ENCODE measurements at regions not wholly inside any gene's neighbourhood (a gene's known extent, or its start where the extent isn't known, plus 50 kb on each side); places are given as distances from the start of the nearest gene placed in this dataset.

DNA sequence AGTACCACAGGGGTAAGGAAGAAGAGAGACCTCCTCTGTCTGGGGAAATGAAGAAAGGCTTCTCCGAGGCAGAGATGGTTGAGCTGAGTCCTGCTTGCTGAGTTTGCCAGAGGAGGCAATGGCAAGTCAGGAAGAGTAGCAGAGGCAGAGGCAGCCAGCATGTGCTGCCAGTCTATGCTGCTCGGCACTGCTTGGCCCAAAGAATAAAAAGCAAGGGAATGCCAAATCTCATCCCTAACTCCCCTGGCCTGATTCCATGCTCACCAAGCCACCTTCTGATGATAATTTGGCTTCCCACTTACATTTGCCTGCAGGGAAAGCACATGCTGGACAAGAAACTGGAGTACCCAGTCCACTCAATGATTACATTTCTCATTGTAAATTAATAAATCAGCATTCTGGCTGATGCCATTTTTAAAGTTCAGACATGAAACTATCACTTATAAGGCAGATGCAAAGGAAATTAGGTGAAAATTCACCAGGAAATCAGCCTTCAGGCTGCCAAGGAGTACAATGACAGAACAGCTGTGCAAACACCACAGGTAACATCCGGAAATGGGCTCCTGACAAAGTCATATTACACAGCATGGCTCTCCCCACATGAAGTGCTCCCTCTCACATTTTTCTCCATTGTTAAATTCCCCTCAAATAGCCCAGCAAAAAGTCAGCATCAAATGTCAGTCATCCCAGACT is 245.9 kb downstream of the MTERF1 start:
- Histone ChIP-seq H3K9ac (ENCODE audit: low read length) (no peak overlapping the region), H2AFZ (ENCODE audit: insufficient read depth, low read depth, low read length, poor library complexity, severe bottlenecking) (no peak overlapping the region), H3K4me3 (ENCODE audit: control extremely low read depth in 1 of 5, extremely low read depth in 1 of 5, insufficient read depth in 1 of 5, low read depth in 2 of 5, low read length in 4 of 5) (no peak overlapping the region), H3K4me1 (ENCODE audit: control insufficient read depth in 2 of 2, insufficient read depth in 2 of 2, low read length in 2 of 2) (no peaks in the 10 kb centered on the region), H4K20me1 (ENCODE audit: control insufficient read depth, insufficient read depth, low read length, poor library complexity, severe bottlenecking) (no peaks in the 10 kb centered on the region), H3K27me3 (replicated peaks in 1 of 4; ENCODE audit: control extremely low read depth in 1 of 4, control insufficient read depth in 3 of 4, insufficient read depth in 4 of 4, low read length in 3 of 4) (no peaks in the 10 kb centered on the region), H3K4me2 (replicated peaks; ENCODE audit: low read depth, low read length, poor library complexity, severe bottlenecking) (no peak overlapping the region), H3K79me2 (ENCODE audit: control insufficient read depth, insufficient read depth, low read length) (no peaks in the 10 kb centered on the region), H3K36me3 (replicated peaks in 1 of 2; ENCODE audit: control extremely low read depth in 1 of 2, control insufficient read depth in 1 of 2, extremely low read depth in 1 of 2, insufficient read depth in 2 of 2, low read length in 1 of 2) (no peaks in the 10 kb centered on the region), H3K9me3 (ENCODE audit: control extremely low read depth in 1 of 3, control insufficient read depth in 2 of 3, insufficient read depth in 1 of 3, low read length in 2 of 3) (no peaks in the 10 kb centered on the region), H3K27ac (ENCODE audit: low read length in 2 of 2) (no peak overlapping the region)
- DNase-seq (no peak), ATAC-seq (ENCODE audit: low read depth) (no peak)
- ChIA-PET POLR2A (no interaction called here), CTCF (interaction anchor here (0.8 kb wide), 1 partner anchor 10 kb away, joined by 3 read pairs; no protein-coding TSS in a partner anchor)
- Mint-ChIP-seq H3K4me3 (no peak overlapping the region), H3K9me3 (ENCODE audit: insufficient read depth) (no peaks in the 10 kb centered on the region), H3K27ac (no peak overlapping the region), H3K27me3 (no peaks in the 10 kb centered on the region), H3K4me1 (no peaks in the 10 kb centered on the region)
- 96% methylated on average over 2 of the region's 3 CpGs for WGBS (ENCODE audit: insufficient coverage)
- intact Hi-C loops (cut with micrococcal nuclease), result no loop called here
- TF ChIP-seq, protein P1, sequence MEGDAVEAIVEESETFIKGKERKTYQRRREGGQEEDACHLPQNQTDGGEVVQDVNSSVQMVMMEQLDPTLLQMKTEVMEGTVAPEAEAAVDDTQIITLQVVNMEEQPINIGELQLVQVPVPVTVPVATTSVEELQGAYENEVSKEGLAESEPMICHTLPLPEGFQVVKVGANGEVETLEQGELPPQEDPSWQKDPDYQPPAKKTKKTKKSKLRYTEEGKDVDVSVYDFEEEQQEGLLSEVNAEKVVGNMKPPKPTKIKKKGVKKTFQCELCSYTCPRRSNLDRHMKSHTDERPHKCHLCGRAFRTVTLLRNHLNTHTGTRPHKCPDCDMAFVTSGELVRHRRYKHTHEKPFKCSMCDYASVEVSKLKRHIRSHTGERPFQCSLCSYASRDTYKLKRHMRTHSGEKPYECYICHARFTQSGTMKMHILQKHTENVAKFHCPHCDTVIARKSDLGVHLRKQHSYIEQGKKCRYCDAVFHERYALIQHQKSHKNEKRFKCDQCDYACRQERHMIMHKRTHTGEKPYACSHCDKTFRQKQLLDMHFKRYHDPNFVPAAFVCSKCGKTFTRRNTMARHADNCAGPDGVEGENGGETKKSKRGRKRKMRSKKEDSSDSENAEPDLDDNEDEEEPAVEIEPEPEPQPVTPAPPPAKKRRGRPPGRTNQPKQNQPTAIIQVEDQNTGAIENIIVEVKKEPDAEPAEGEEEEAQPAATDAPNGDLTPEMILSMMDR (IDR thresholded peaks at IDR 0.05), result no peak
- no peak for TF ChIP-seq EZH2 (IDR thresholded peaks at IDR 0.05; ENCODE audit: borderline replicate concordance, insufficient read depth, low read depth, low read length, poor library complexity, severe bottlenecking)

DNA sequence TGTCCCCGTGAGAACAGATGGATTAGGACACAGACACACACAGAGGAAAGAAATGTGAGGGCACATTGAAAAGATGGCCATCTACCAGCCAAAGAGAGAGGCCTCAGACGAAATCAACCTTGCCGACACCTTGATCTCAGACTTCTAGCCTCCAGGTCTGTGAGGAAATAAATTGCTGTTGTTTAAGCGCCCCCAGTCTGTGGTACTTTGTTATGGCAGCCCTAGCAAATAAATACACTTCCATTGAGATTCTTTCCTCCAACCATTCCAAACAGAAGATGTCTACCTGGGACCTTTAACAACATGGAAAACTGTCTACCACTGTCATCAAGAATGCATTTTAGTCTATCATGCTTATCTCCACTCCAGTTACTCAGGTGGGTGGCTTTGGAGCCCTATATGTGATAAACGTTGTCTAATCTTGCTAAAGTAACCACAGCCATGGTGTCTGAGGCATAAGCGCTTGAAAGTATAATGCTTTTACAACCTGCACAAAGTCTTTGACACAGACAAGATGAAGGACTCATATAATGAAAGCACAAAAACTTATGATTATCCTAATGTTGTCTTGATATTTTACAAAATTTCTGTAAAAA is 244.3 kb downstream of the MTERF1 start:
- H3K4me1 ChIP-seq (ENCODE audit: control insufficient read depth in 2 of 2, insufficient read depth in 2 of 2, low read length in 2 of 2), result no peaks in the 10 kb centered on the region
- Mint-ChIP-seq H3K4me1 (no peaks in the 10 kb centered on the region), H3K9me3 (ENCODE audit: insufficient read depth) (no peaks in the 10 kb centered on the region), H3K4me3 (no peak overlapping the region), H3K27ac (no peak overlapping the region), H3K27me3 (no peaks in the 10 kb centered on the region)
- intact Hi-C loops (cut with micrococcal nuclease), result loop anchor here (2.0 kb wide), 1 partner anchor 553 kb away; no protein-coding TSS in a partner anchor
- DNase-seq (peak; percentile 10), ATAC-seq (ENCODE audit: low read depth) (no peak)
- H2AFZ ChIP-seq (ENCODE audit: insufficient read depth, low read depth, low read length, poor library complexity, severe bottlenecking), result no peak overlapping the region
- H3K9ac ChIP-seq (ENCODE audit: low read length), result no peak overlapping the region
- no peaks in the 10 kb centered on the region for H4K20me1 ChIP-seq (ENCODE audit: control insufficient read depth, insufficient read depth, low read length, poor library complexity, severe bottlenecking)
- no peaks in the 10 kb centered on the region for H3K27me3 ChIP-seq (replicated peaks in 1 of 4; ENCODE audit: control extremely low read depth in 1 of 4, control insufficient read depth in 3 of 4, insufficient read depth in 4 of 4, low read length in 3 of 4)
- H3K36me3 ChIP-seq (replicated peaks in 1 of 2; ENCODE audit: control extremely low read depth in 1 of 2, control insufficient read depth in 1 of 2, extremely low read depth in 1 of 2, insufficient read depth in 2 of 2, low read length in 1 of 2), result no peaks in the 10 kb centered on the region
- TF ChIP-seq, protein P1 (IDR thresholded peaks at IDR 0.05), result peak; percentile 35
- TF ChIP-seq EZH2 (IDR thresholded peaks at IDR 0.05; ENCODE audit: borderline replicate concordance, insufficient read depth, low read depth, low read length, poor library complexity, severe bottlenecking), result no peak
- ChIA-PET CTCF (no interaction called here), POLR2A (no interaction called here)
- 70% methylated on average over 3 of the region's 6 CpGs for WGBS (ENCODE audit: insufficient coverage)
- H3K79me2 ChIP-seq (ENCODE audit: control insufficient read depth, insufficient read depth, low read length), result no peaks in the 10 kb centered on the region
- no peak overlapping the region for H3K4me3 ChIP-seq (ENCODE audit: control extremely low read depth in 1 of 5, extremely low read depth in 1 of 5, insufficient read depth in 1 of 5, low read depth in 2 of 5, low read length in 4 of 5)
- H3K27ac ChIP-seq (ENCODE audit: low read length in 2 of 2), result no peak overlapping the region
- H3K4me2 ChIP-seq (replicated peaks; ENCODE audit: low read depth, low read length, poor library complexity, severe bottlenecking), result no peak overlapping the region
- no peaks in the 10 kb centered on the region for H3K9me3 ChIP-seq (ENCODE audit: control extremely low read depth in 1 of 3, control insufficient read depth in 2 of 3, insufficient read depth in 1 of 3, low read length in 2 of 3)
